Upper lobe of left lung (tissue), 6 donors: ENCODE measurements at regions not wholly inside any gene's neighbourhood (a gene's known extent, or its start where the extent isn't known, plus 50 kb on each side); places are given as distances from the start of the nearest gene placed in this dataset.

Experiments
- ATAC-seq, 2 donors: fragments of 200-7000 bp; cut with Tn5 transposase; one replicate each; pipeline ENCODE4 v1.9.1; 2022; ENCODE audit warnings: mild to moderate bottlenecking in 2 of 2, moderate library complexity in 2 of 2; ENCODE audit not compliant: low FRiP score in 2 of 2
- DNase-seq, 2 donors: peaks; one replicate each; pipeline ENCODE4 v3.0.0-alpha.2; 2019 to 2020
- H3K27ac ChIP-seq, 4 donors: fragments of 200-600 bp; sonication (generic); one replicate each; pipeline ENCODE4 v1.5.1; 2016 to 2019
- H3K27me3 ChIP-seq, 4 donors: fragments of 200-600 bp; sonication (generic); one replicate each; pipeline ENCODE4 v1.5.1; 2017 to 2019
- H3K36me3 ChIP-seq, 4 donors: fragments of 200-600 bp; sonication (generic); one replicate each; pipeline ENCODE4 v1.5.1; 2016 to 2019
- H3K4me1 ChIP-seq, 4 donors: fragments of 200-600 bp; sonication (generic); one replicate each; pipeline ENCODE4 v1.5.1; 2018 to 2019
- H3K4me3 ChIP-seq, 4 donors: fragments of 200-600 bp; sonication (generic); one replicate each; pipeline ENCODE4 v1.5.1; 2017 to 2019; ENCODE audit warnings: mild to moderate bottlenecking in 2 of 4, moderate library complexity in 1 of 4
- H3K9me3 ChIP-seq, 4 donors: fragments of 200-600 bp; sonication (generic); one replicate each; pipeline ENCODE4 v1.5.1; 2018 to 2019
- CTCF ChIP-seq, 6 experiments: fragments of 450-650 bp in 4 of 6; fragments of 200-600 bp in 2 of 6; sonication (generic) in 2 of 6; IDR thresholded peaks; one replicate each; pipeline ENCODE4 v1.5.1; 2016 to 2019; ENCODE audit warnings: antibody characterized with exemption in 6 of 6
- EP300 ChIP-seq, 4 donors: sonication (generic); formaldehyde crosslinking; IDR thresholded peaks; one replicate each; pipeline ENCODE4 v1.5.1; 2017; ENCODE audit warnings: antibody characterized with exemption in 4 of 4, control low read depth in 2 of 4
- POLR2A ChIP-seq, 4 donors: fragments of 450-650 bp; IDR thresholded peaks; one replicate each; pipeline ENCODE4 v1.5.1; 2016 to 2017; ENCODE audit warnings: antibody characterized with exemption in 4 of 4, mild to moderate bottlenecking in 2 of 4
- POLR2AphosphoS5 ChIP-seq, 2 donors: sonication (generic); formaldehyde crosslinking; IDR thresholded peaks; one replicate each; pipeline ENCODE4 v1.5.1; 2017; ENCODE audit warnings: antibody characterized with exemption in 2 of 2
- WGBS, 2 donors: methylation state at CpG; one replicate each; pipeline ENCODE4 v1.1.5; 2017 to 2018; 5-methylcytosine and 5-hydroxymethylcytosine counted together
- donor health status: DM: no; HTN: no; CAD: no; lungs with moderate emphysema.
- donor health status: DM: no; HTN: yes; CAD: no; lungs with severe emphysema.

- no peak overlapping the region for H3K27ac ChIP-seq
- TF ChIP-seq EP300 (IDR thresholded peaks at IDR 0.05) (no peak), POLR2AphosphoS5 (IDR thresholded peaks at IDR 0.05) (no peak), POLR2A (IDR thresholded peaks at IDR 0.05) (no peak), CTCF (IDR thresholded peaks at IDR 0.05) (no peak)
- peaks cover 0 to 5% (median 0%) of the 10 kb centered on the region in 4 donors for H3K27me3 ChIP-seq
Observed at GRCh38 chrX:110436523-110436922, 77.9 kb downstream of the RTL9 start.

DNA sequence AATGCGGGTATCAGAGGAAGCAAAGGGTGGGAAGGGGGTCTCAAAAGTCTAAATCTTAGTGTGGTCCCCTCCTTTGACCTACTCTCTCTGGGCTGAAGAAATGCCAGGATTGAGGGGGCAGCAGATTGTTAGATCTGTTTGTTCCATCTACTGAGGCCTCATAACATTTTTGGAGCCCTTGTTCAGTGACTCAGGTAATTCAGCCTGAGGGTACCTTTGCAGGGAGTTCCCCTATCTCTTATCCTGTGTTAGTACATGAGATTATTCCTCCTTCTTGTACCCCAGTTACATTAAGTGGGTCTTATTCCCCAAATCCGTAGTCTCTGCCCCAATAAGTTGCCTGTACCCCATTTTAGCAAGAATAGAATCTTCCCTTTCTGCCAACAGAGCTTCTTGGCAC lies 79.0 kb downstream of the RTL9 start:
- ATAC-seq: no peak
- Histone ChIP-seq H3K4me1 (no peaks in the 10 kb centered on the region), H3K27me3 (peaks cover 0 to 5% (median 0%) of the 10 kb centered on the region in 4 donors), H3K4me3 (no peak overlapping the region), H3K27ac (no peak overlapping the region), H3K9me3 (no peaks in the 10 kb centered on the region), H3K36me3 (no peaks in the 10 kb centered on the region)
- 64 to 88% methylated on average over 2 of the region's 2 CpGs for WGBS, 2 donors
- no peak for TF ChIP-seq POLR2A (IDR thresholded peaks at IDR 0.05)
- no peak for TF ChIP-seq CTCF (IDR thresholded peaks at IDR 0.05)
- no peak for DNase-seq

More at GRCh38 chrX:110436523-110436922, 77.9 kb downstream of the RTL9 start:
- no peak overlapping the region for H3K4me3 ChIP-seq
- H3K4me1 ChIP-seq: no peaks in the 10 kb centered on the region
- DNase-seq (no peak), ATAC-seq (no peak)
- H3K9me3 ChIP-seq: no peaks in the 10 kb centered on the region
- H3K36me3 ChIP-seq: no peaks in the 10 kb centered on the region

GRCh38 chrX:110440016-110440805 lies 81.6 kb downstream of the RTL9 start:
- no peak overlapping the region for H3K27ac ChIP-seq
- no peaks in the 10 kb centered on the region for H3K4me1 ChIP-seq
- H3K4me3 ChIP-seq: no peak overlapping the region
- peaks cover 0 to 5% (median 0%) of the 10 kb centered on the region in 4 donors for H3K27me3 ChIP-seq
- no peaks in the 10 kb centered on the region for H3K9me3 ChIP-seq
- no peak for ATAC-seq
- 70 to 71% methylated on average over 7 to 11 of the region's 11 CpGs for WGBS, 2 donors
- H3K36me3 ChIP-seq: no peaks in the 10 kb centered on the region
- DNase-seq: no peak
- TF ChIP-seq POLR2AphosphoS5 (IDR thresholded peaks at IDR 0.05) (no peak), POLR2A (IDR thresholded peaks at IDR 0.05) (no peak), EP300 (IDR thresholded peaks at IDR 0.05) (no peak), CTCF (IDR thresholded peaks at IDR 0.05) (no peak)

GRCh38 chrX:110442635-110443034 lies 84.0 kb downstream of the RTL9 start:
- H3K27me3 ChIP-seq: peaks cover 0 to 5% (median 0%) of the 10 kb centered on the region in 4 donors

More at GRCh38 chrX:110442635-110443034, 84.0 kb downstream of the RTL9 start:
- Histone ChIP-seq H3K36me3 (no peaks in the 10 kb centered on the region), H3K9me3 (no peaks in the 10 kb centered on the region), H3K4me1 (no peaks in the 10 kb centered on the region), H3K27ac (no peak overlapping the region), H3K4me3 (no peak overlapping the region)
- 13% methylated on average over 1 of the region's 1 CpG; no CpG with 5 or more reads in 1 of the 2 donors for WGBS, 2 donors
- ATAC-seq: no peak
- peak in 1 of 2 donors; percentile 29 for DNase-seq
- TF ChIP-seq EP300 (IDR thresholded peaks at IDR 0.05) (no peak), POLR2A (IDR thresholded peaks at IDR 0.05) (no peak), CTCF (IDR thresholded peaks at IDR 0.05) (no peak), POLR2AphosphoS5 (IDR thresholded peaks at IDR 0.05) (no peak)
